ENCODE measurements at regions not wholly inside any gene's neighbourhood (a gene's known extent, or its start where the extent isn't known, plus 50 kb on each side); places are given as distances from the start of the nearest gene placed in this dataset.

- H3K4me2 ChIP-seq (ENCODE audit: insufficient read depth, low read length): no peak overlapping the region
- H3K4me3 ChIP-seq (ENCODE audit: insufficient read depth, low read length): no peak overlapping the region
- no peak overlapping the region for H3K27ac ChIP-seq (ENCODE audit: low read depth, low read length)
- H4K20me1 ChIP-seq (ENCODE audit: insufficient read depth, low read length): no peaks in the 10 kb centered on the region
- H3K79me2 ChIP-seq (ENCODE audit: insufficient read depth, low read length): no peaks in the 10 kb centered on the region
- H3K36me3 ChIP-seq (ENCODE audit: insufficient read depth, low read length): no peaks in the 10 kb centered on the region
- no peak for TF ChIP-seq CTCF (IDR thresholded peaks at IDR 0.05; ENCODE audit: extremely low read depth, low read depth, low read length)
- H3K4me1 ChIP-seq (ENCODE audit: insufficient read depth, low read length): no peaks in the 10 kb centered on the region
- no peak overlapping the region for H2AFZ ChIP-seq (ENCODE audit: low read length)
- no peaks in the 10 kb centered on the region for H3K9me3 ChIP-seq (ENCODE audit: low read depth, low read length)
- H3K27me3 ChIP-seq (ENCODE audit: insufficient read depth, low read length): no peaks in the 10 kb centered on the region
- no peak for DNase-seq (ENCODE audit: insufficient read length, low spot score, missing footprints)
Observed at GRCh38 chr2:108165729-108166128, 74.0 kb upstream of the SULT1C3 start.

DNA sequence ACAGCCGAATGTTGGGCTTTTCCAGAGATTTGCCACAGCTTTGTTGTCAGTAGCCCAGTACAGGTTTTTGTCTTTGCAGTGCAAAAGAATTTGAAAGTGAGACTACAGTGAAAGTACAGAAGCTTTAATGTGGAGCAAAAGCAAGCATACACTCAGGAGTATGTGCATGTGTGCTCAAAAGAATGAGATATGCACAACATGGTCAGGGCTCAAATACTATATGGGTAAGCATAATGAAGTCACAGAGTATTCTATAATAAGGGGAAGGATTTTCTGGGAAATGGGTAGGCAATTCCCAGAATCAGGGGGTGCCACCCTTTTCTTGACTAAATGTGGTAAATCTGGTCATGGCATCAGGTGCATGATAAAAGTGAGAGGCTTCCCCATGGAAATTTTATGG, 72.1 kb upstream of the SULT1C3 start:
- H3K4me1 ChIP-seq (ENCODE audit: insufficient read depth, low read length): no peaks in the 10 kb centered on the region
- H3K4me3 ChIP-seq (ENCODE audit: insufficient read depth, low read length): no peak overlapping the region
- H3K4me2 ChIP-seq (ENCODE audit: insufficient read depth, low read length): no peak overlapping the region
- no peak overlapping the region for H2AFZ ChIP-seq (ENCODE audit: low read length)
- H4K20me1 ChIP-seq (ENCODE audit: insufficient read depth, low read length): no peaks in the 10 kb centered on the region
- no peaks in the 10 kb centered on the region for H3K79me2 ChIP-seq (ENCODE audit: insufficient read depth, low read length)
- DNase-seq (ENCODE audit: insufficient read length, low spot score, missing footprints): no peak
- no peaks in the 10 kb centered on the region for H3K9me3 ChIP-seq (ENCODE audit: low read depth, low read length)
- no peak for TF ChIP-seq CTCF (IDR thresholded peaks at IDR 0.05; ENCODE audit: extremely low read depth, low read depth, low read length)
- H3K27me3 ChIP-seq (ENCODE audit: insufficient read depth, low read length): no peaks in the 10 kb centered on the region
- no peak overlapping the region for H3K27ac ChIP-seq (ENCODE audit: low read depth, low read length)
- H3K36me3 ChIP-seq (ENCODE audit: insufficient read depth, low read length): no peaks in the 10 kb centered on the region

DNA sequence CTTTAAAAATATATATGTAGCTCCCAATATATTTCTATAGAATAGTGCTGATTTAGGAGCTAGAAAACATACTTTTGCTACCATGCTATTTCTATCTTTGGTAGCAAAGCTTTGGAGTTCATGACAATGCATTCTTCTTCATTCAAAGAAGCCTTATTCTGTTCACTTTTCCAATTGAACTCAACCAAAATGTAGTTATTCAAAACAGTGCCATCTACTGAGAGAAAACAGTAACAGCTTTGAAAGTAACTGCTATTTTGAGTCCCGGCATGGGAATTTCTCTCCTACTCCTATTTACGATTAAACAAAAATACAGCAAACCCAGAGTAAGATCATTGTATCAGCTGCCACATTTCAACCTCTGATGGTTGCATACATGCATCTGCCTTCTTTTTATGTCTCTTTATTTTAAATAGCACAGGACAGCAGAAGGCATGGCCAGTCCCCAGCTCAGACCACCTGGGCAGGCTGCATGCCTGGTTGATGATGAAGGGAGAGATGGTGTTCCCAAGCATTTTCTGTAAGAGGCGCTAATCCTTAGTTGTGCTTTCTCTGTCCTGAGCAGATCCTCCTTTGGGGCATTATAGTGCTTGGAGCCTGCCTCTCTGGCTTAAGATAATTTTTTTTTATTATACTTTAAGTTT, 69.7 kb upstream of the SULT1C3 start:
- H3K27ac ChIP-seq (ENCODE audit: low read depth, low read length): no peak overlapping the region
- H2AFZ ChIP-seq (ENCODE audit: low read length): no peak overlapping the region
- no peaks in the 10 kb centered on the region for H3K9me3 ChIP-seq (ENCODE audit: low read depth, low read length)
- no peaks in the 10 kb centered on the region for H3K36me3 ChIP-seq (ENCODE audit: insufficient read depth, low read length)
- no peaks in the 10 kb centered on the region for H4K20me1 ChIP-seq (ENCODE audit: insufficient read depth, low read length)
- H3K4me3 ChIP-seq (ENCODE audit: insufficient read depth, low read length): no peak overlapping the region
- H3K27me3 ChIP-seq (ENCODE audit: insufficient read depth, low read length): no peaks in the 10 kb centered on the region
- peak; percentile 54 for TF ChIP-seq CTCF (IDR thresholded peaks at IDR 0.05; ENCODE audit: extremely low read depth, low read depth, low read length)
- no peak overlapping the region for H3K4me2 ChIP-seq (ENCODE audit: insufficient read depth, low read length)
- DNase-seq (ENCODE audit: insufficient read length, low spot score, missing footprints): no peak
- H3K4me1 ChIP-seq (ENCODE audit: insufficient read depth, low read length): no peaks in the 10 kb centered on the region
- H3K79me2 ChIP-seq (ENCODE audit: insufficient read depth, low read length): no peaks in the 10 kb centered on the region

DNA sequence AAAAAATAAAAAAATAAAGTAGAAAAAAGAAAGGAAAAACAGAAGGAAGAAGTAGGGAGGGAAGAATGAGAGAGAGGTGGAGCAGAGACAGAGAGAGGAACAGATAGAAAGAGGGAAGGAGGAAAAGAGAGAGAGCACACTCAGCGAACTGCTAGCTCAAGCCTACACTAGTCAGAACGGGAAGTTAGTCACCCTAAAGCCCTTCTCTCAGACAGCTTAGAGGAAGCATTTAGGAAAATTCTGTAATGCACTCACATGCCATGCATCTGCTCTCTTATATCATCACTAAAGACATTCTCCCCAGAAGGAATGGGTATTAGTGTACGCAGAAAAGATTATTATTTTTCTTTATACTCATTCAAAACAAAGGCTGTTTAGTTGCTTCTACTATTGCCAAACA, 68.1 kb upstream of the SULT1C3 start:
- H3K4me1 ChIP-seq (ENCODE audit: insufficient read depth, low read length): no peaks in the 10 kb centered on the region
- no peaks in the 10 kb centered on the region for H4K20me1 ChIP-seq (ENCODE audit: insufficient read depth, low read length)
- H3K36me3 ChIP-seq (ENCODE audit: insufficient read depth, low read length): no peaks in the 10 kb centered on the region
- no peaks in the 10 kb centered on the region for H3K79me2 ChIP-seq (ENCODE audit: insufficient read depth, low read length)
- H3K4me2 ChIP-seq (ENCODE audit: insufficient read depth, low read length): no peak overlapping the region
- H3K27ac ChIP-seq (ENCODE audit: low read depth, low read length): no peak overlapping the region
- no peak for TF ChIP-seq CTCF (IDR thresholded peaks at IDR 0.05; ENCODE audit: extremely low read depth, low read depth, low read length)
- H3K9me3 ChIP-seq (ENCODE audit: low read depth, low read length): no peaks in the 10 kb centered on the region
- no peak for DNase-seq (ENCODE audit: insufficient read length, low spot score, missing footprints)
- no peaks in the 10 kb centered on the region for H3K27me3 ChIP-seq (ENCODE audit: insufficient read depth, low read length)
- no peak overlapping the region for H3K4me3 ChIP-seq (ENCODE audit: insufficient read depth, low read length)
- H2AFZ ChIP-seq (ENCODE audit: low read length): no peak overlapping the region

All from osteoblast (primary cell).